SJSA1 (cell line): ENCODE measurements at regions not wholly inside any gene's neighbourhood (a gene's known extent, or its start where the extent isn't known, plus 50 kb on each side); places are given as distances from the start of the nearest gene placed in this dataset.

ENCODE experiments used
- DNase-seq, 2 experiments: peaks; one replicate each; pipeline ENCODE4 v3.0.0-alpha.2; 2015 to 2020; ENCODE audit warnings: low spot score in 2 of 2, low read depth in 1 of 2
- H3K27ac ChIP-seq: fragments of 250-450 bp; sonication (Bioruptor Pico); 2 replicates; pipeline ENCODE4 v1.5.1; 2020; ENCODE audit warnings: mild to moderate bottlenecking, moderate library complexity
- H3K27me3 ChIP-seq: fragments of 250-450 bp; sonication (Bioruptor Pico); replicated peaks from 2 replicates; pipeline ENCODE4 v1.5.1; 2020; ENCODE audit warnings: mild to moderate bottlenecking, moderate library complexity
- H3K36me3 ChIP-seq: fragments of 250-450 bp; sonication (Bioruptor Pico); 2 replicates; pipeline ENCODE4 v1.5.1; 2020; ENCODE audit warnings: mild to moderate bottlenecking
- H3K4me1 ChIP-seq: fragments of 250-450 bp; sonication (Bioruptor Pico); replicated peaks from 2 replicates; pipeline ENCODE4 v1.6.1; 2021; ENCODE audit warnings: mild to moderate bottlenecking
- H3K4me3 ChIP-seq: fragments of 250-450 bp; sonication (Bioruptor Pico); 2 replicates; pipeline ENCODE4 v1.5.1; 2020; ENCODE audit warnings: mild to moderate bottlenecking
- H3K9me3 ChIP-seq: fragments of 250-450 bp; sonication (Bioruptor Pico); replicated peaks from 2 replicates; pipeline ENCODE4 v1.5.1; 2020; ENCODE audit warnings: mild to moderate bottlenecking

DNA sequence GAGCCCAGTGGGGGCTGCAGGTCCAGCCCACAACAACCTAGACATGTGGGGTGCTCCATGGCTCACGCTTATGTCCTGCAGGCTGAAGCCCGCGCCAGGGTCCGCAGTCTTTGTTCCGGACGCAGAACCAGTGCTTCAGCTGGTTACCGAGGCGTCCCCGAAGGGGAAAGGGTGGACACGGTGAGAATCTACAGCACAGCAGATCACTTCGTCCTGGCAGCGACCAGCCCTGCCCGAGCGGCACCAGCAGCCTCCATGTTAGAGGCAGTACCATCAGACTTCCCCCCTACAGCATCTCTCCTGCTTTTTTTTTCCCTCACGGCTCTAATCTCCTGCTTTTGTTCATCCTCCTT lies 1736.4 kb downstream of the TP53TG3F start:
- Histone ChIP-seq H3K4me3 (no peak overlapping the region), H3K27ac (no peak overlapping the region), H3K4me1 (no peaks in the 10 kb centered on the region), H3K27me3 (no peaks in the 10 kb centered on the region), H3K36me3 (no peaks in the 10 kb centered on the region), H3K9me3 (0 out of 2 replicates have a peak, but pooled peaks cover 2% of the 10 kb centered on the region)
- DNase-seq: no peak

GRCh38 chr16:35196313-35196712 lies 1736.9 kb downstream of the TP53TG3F start:
- no peak for DNase-seq
- H3K4me3 ChIP-seq: no peak overlapping the region
- H3K4me1 ChIP-seq: no peaks in the 10 kb centered on the region
- no peaks in the 10 kb centered on the region for H3K27me3 ChIP-seq
- no peaks in the 10 kb centered on the region for H3K36me3 ChIP-seq
- H3K9me3 ChIP-seq: 0 out of 2 replicates have a peak, but pooled peaks cover 2% of the 10 kb centered on the region
- H3K27ac ChIP-seq: no peak overlapping the region

GRCh38 chr16:35197656-35198055 lies 1738.2 kb downstream of the TP53TG3F start:
- no peaks in the 10 kb centered on the region for H3K27me3 ChIP-seq
- H3K4me1 ChIP-seq: no peaks in the 10 kb centered on the region
- H3K27ac ChIP-seq: no peak overlapping the region
- no peaks in the 10 kb centered on the region for H3K36me3 ChIP-seq
- no peak for DNase-seq
- no peak overlapping the region for H3K4me3 ChIP-seq
- H3K9me3 ChIP-seq: 0 out of 2 replicates have a peak, but pooled peaks cover 2% of the 10 kb centered on the region

DNA sequence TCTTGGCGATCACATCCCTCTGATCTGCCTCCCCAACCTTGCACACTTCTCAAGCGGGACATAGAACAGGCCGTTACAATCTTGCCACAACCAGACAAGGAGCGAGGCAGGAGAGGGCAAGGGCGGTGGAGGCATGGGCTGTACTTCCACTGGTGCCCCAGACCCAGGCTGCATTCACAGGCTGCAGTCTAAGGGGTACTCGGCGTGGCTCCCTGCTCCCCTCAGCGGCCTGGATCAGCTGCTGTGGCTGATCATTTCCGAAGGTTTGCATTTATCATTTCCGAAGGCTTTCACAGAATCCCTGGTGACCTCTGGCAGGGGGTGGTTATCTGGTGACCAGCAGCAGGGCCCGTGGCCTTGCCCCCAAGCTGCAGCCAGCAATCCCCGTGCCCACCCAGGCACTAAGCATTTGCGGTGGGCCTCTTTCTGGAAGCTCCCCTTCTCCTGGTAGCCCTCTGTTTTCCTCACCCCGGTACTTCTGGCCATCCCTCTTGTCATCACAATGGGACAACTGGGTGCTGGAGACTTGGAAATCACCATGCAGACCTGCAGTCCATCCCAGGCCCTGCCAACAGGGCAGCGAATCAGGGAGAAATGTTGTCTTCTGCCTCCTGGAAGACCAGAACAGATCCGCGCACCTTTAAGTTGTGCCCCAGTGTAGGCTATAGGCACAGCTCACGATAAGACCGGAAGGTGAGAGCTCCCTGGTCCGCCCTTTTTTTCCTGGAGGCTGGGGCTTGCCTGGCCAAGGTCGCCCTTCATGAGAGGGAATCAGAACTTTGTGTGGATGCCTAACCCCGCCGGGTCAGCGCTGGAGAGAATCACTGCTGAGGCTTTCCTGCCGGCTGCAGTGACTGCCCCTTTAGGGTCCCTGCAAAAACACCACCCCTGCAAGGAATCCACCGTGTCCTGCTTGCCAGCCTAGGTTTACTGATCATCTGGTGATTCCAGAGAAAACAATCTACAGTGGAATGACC lies 1739.1 kb downstream of the TP53TG3F start:
- Histone ChIP-seq H3K36me3 (no peaks in the 10 kb centered on the region), H3K4me1 (no peaks in the 10 kb centered on the region), H3K4me3 (no peak overlapping the region), H3K9me3 (no peaks in the 10 kb centered on the region), H3K27me3 (no peaks in the 10 kb centered on the region), H3K27ac (no peak overlapping the region)
- DNase-seq: no peak

DNA sequence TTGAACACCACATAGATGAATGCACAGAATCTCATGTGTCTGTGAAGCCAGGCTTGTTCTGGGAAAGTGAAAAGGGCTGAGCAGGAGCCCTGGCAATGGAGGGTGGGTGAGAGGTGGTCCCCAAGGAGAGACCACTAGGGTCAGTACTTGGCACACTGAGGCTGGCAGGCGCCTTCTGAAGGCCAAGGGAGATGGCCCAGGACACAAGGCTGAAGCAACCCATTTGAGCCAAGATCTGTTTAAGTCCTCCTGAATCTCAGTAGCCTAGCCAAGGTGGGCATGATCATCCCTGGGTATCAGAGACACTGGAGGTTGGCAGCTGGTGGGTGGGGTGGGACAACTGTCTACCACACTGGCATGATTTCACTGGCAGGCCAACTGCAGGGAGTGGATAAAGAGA lies 1741.2 kb downstream of the TP53TG3F start:
- no peak overlapping the region for H3K4me3 ChIP-seq
- DNase-seq: no peak
- no peak overlapping the region for H3K27ac ChIP-seq
- H3K27me3 ChIP-seq: no peaks in the 10 kb centered on the region
- H3K4me1 ChIP-seq: no peaks in the 10 kb centered on the region
- no peaks in the 10 kb centered on the region for H3K9me3 ChIP-seq
- H3K36me3 ChIP-seq: no peaks in the 10 kb centered on the region

DNA sequence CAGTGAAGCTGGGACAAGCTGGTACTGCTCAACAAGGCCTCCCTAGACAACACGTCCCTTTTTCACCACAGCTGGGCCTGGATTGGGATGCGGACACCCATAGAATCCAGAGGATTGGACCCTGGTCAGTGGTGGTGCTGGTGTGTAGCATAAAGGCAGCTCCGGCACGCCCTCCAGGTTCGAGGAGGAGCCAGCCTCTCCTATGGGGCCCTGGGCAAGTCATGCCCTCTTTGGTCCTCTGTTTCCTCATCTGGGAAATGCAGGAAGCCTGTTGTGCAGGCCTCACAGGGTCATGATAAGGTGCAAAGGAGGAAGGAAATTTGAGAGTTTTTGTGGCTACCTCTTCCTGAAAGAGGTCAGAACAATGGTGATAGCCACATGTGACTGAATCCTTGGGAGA lies 1741.7 kb downstream of the TP53TG3F start:
- no peak overlapping the region for H3K27ac ChIP-seq
- no peak for DNase-seq
- no peaks in the 10 kb centered on the region for H3K36me3 ChIP-seq
- H3K4me3 ChIP-seq: no peak overlapping the region
- H3K4me1 ChIP-seq: no peaks in the 10 kb centered on the region
- no peaks in the 10 kb centered on the region for H3K9me3 ChIP-seq
- no peaks in the 10 kb centered on the region for H3K27me3 ChIP-seq

- Histone ChIP-seq H3K27ac (no peak overlapping the region), H3K4me1 (no peaks in the 10 kb centered on the region), H3K4me3 (no peak overlapping the region), H3K27me3 (no peaks in the 10 kb centered on the region), H3K9me3 (no peaks in the 10 kb centered on the region), H3K36me3 (no peaks in the 10 kb centered on the region)
- DNase-seq: no peak
These were observed 1744.2 kb downstream of the TP53TG3F start for GRCh38 chr16:35203636-35204035.

GRCh38 chr16:35207059-35207999 lies 1747.9 kb downstream of the TP53TG3F start:
- Histone ChIP-seq H3K27ac (no peak overlapping the region), H3K9me3 (no peaks in the 10 kb centered on the region), H3K27me3 (no peaks in the 10 kb centered on the region), H3K36me3 (no peaks in the 10 kb centered on the region), H3K4me1 (no peaks in the 10 kb centered on the region), H3K4me3 (no peak overlapping the region)
- no peak for DNase-seq

DNA sequence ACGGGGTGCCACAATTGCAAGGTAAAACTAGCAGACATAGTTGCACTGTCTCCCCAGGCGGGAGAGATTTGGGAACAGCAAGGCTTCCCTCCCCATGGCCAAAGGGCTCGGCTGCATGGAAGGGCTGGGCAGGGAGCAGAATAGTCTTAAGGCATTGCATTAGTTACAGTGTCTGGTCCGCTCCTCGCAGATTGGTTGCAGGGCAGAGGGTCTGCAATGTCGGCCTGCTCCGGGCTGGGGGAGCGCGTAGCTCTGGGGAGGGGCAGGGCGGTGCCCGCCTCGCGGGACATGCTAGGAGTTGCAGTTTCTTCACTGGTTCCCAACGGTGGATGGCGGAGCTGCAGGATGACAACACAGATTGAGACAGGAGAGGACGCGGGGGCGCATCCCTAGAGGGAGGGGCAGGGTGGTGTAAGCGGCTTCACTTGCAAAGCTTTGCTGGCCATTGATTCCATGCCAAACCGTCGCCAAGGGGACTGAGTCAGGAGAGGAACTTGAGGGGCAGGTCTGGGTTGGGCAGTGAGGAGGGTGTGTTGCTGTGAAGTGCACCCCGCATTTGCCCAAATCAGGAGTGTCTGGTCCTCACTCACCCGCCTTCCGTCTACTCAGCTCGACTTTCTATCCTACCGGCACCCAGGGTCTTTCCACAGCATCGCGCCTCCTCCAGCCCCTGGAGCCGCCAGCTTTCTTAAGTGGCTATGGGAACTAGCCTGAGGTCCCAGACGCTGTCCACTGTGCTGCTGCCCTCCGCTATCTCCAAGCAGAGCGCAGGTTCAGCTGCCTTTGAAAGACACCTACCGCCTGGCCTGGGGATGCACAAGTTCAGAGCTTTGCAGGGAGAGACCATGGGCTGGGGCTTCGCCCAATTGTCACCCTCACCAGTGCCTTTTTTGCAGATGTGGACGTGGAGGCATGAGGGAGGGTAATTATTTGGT lies 1748.9 kb downstream of the TP53TG3F start:
- DNase-seq: no peak
- Histone ChIP-seq H3K27ac (no peak overlapping the region), H3K27me3 (no peaks in the 10 kb centered on the region), H3K36me3 (no peaks in the 10 kb centered on the region), H3K9me3 (no peaks in the 10 kb centered on the region), H3K4me1 (no peaks in the 10 kb centered on the region), H3K4me3 (no peak overlapping the region)

- DNase-seq: no peak
- Histone ChIP-seq H3K27ac (no peak overlapping the region), H3K4me3 (no peak overlapping the region)
These were observed 1751.4 kb downstream of the TP53TG3F start for GRCh38 chr16:35210681-35211433.

DNA sequence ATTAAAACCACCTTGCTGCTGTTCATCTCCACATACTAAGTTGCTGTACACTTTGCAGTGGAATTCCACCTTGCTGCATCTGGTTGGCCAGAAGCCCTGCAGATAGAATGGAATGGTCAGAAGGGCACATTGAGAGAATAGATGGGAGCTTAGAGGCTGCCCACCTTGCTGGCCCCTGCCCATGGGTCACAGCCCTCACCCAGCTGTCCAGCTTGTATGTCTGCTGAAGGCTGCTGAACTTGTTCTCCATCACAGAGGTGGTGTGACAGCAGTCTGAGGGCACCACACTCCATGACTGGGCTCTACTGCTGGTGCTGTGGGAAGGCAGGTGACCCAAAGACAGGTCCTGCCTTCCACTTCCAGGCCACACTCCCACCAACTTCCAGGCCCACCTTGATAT lies 1755.4 kb downstream of the TP53TG3F start:
- DNase-seq: no peak
- Histone ChIP-seq H3K27me3 (no peaks in the 10 kb centered on the region), H3K27ac (no peak overlapping the region), H3K4me3 (no peak overlapping the region), H3K4me1 (no peaks in the 10 kb centered on the region), H3K9me3 (peaks cover 3% of the 10 kb centered on the region; the same call in 1 of the 2 replicates), H3K36me3 (no peaks in the 10 kb centered on the region)

More at GRCh38 chr16:35210681-35211433, 1751.4 kb downstream of the TP53TG3F start:
- no peaks in the 10 kb centered on the region for H3K9me3 ChIP-seq
- H3K36me3 ChIP-seq: no peaks in the 10 kb centered on the region
- no peaks in the 10 kb centered on the region for H3K4me1 ChIP-seq
- no peaks in the 10 kb centered on the region for H3K27me3 ChIP-seq

- H3K36me3 ChIP-seq: no peaks in the 10 kb centered on the region
- DNase-seq: no peak
- no peaks in the 10 kb centered on the region for H3K27me3 ChIP-seq
- no peak overlapping the region for H3K4me3 ChIP-seq
- H3K27ac ChIP-seq: no peak overlapping the region
- H3K4me1 ChIP-seq: no peaks in the 10 kb centered on the region
- peaks cover 3% of the 10 kb centered on the region; the same call in 1 of the 2 replicates for H3K9me3 ChIP-seq
These were observed 1755.9 kb downstream of the TP53TG3F start for GRCh38 chr16:35215287-35215686.
